ENCODE measurements at regions not wholly inside any gene's neighbourhood (a gene's known extent, or its start where the extent isn't known, plus 50 kb on each side); places are given as distances from the start of the nearest gene placed in this dataset.

GRCh38 chr13:73218181-73218580, 159.4 kb downstream of the KLF5 start:
- no peak for TF ChIP-seq CTCF (IDR thresholded peaks at IDR 0.05; ENCODE audit: poor library complexity)
- TF ChIP-seq EZH2 (IDR thresholded peaks at IDR 0.05; ENCODE audit: borderline replicate concordance), result no peak
- no peak for TF ChIP-seq EZH2phosphoT487 (IDR thresholded peaks at IDR 0.05; ENCODE audit: low read depth, severe bottlenecking, unreplicated experiment)

Data from hepatocyte (in vitro differentiated cells).